PFSK-1 (cell line): ENCODE measurements at regions not wholly inside any gene's neighbourhood (a gene's known extent, or its start where the extent isn't known, plus 50 kb on each side); places are given as distances from the start of the nearest gene placed in this dataset.

Source experiments
- FOXP2 ChIP-seq: optimal IDR thresholded peaks from 2 replicates; pipeline ENCODE3; 2011; ENCODE audit warnings: borderline replicate concordance, control low read depth, inconsistent platforms; ENCODE audit not compliant: insufficient read depth; ENCODE audit errors: extremely low read length, extremely low read depth
- POLR2AphosphoS5 ChIP-seq: IDR thresholded peaks from 2 replicates; pipeline ENCODE4 v1.6.1; 2012; ENCODE audit warnings: low read depth, mild to moderate bottlenecking, control low read depth, low read length, moderate library complexity
- REST ChIP-seq, 2 experiments: IDR thresholded peaks; 2 replicates each; pipeline versions ENCODE4 v1.6.1 to v1.8.0; 2011 to 2012; ENCODE audit warnings: low read depth in 2 of 2, low read length in 2 of 2, control low read depth in 1 of 2, inconsistent platforms in 1 of 2, mild to moderate bottlenecking in 1 of 2, moderate library complexity in 1 of 2; ENCODE audit not compliant: insufficient read depth in 1 of 2
- SIN3A ChIP-seq: IDR thresholded peaks from 2 replicates; pipeline ENCODE4 v1.6.1; 2012; ENCODE audit warnings: mild to moderate bottlenecking, low read length, moderate library complexity, borderline replicate concordance; ENCODE audit not compliant: insufficient read depth
- TAF1 ChIP-seq: IDR thresholded peaks from 2 replicates; pipeline ENCODE4 v1.6.1; 2012; ENCODE audit warnings: low read length, control low read depth, borderline replicate concordance; ENCODE audit not compliant: insufficient read depth

- TF ChIP-seq FOXP2 (no peak), REST (IDR thresholded peaks at IDR 0.05; ENCODE audit: insufficient read depth in 1 of 2, low read depth in 2 of 2, low read length in 2 of 2) (no peak), TAF1 (no peak), POLR2AphosphoS5 (no peak)
These were observed 384.7 kb upstream of the AGA start for GRCh38 chr4:177826973-177827372.

GRCh38 chr4:177841258-177841657, 399.0 kb upstream of the AGA start:
- TF ChIP-seq SIN3A (no peak), TAF1 (no peak), REST (IDR thresholded peaks at IDR 0.05; ENCODE audit: insufficient read depth in 1 of 2, low read depth in 2 of 2, low read length in 2 of 2) (no peak), FOXP2 (no peak), POLR2AphosphoS5 (no peak)

GRCh38 chr4:177853229-177853628, 411.0 kb upstream of the AGA start:
- TF ChIP-seq TAF1 = no peak

DNA sequence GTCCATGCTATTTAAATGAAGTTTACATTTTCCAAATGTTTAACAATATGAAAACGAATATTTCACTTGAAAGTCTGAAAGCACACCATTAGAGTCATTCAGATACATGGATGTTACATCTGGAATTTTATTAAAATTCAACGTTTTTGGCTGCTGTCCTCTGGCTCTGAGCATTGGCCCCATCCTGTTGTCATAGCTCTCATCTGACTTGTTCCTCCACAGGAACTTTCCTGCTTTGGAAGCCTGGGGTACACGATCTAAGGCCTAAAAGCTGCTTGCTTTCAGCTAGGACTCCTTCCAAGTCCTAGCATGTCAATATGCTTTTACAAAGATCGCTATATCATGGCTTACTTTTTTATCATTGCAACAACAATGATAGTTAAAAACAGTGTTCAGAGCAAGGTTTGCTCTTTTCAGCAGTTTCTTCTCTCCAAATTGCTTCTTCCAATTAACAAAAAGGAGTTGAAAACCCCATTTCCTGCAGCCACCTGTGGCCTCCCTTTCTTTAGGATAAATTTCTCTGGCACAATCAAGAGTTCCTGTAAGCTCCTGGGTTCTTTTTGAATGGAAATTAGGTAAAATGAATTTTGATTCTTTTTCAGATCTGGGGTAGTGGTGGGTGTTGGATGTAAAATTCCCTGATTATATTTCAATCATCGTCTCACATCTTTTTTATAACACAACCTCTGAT, 413.4 kb upstream of the AGA start:
- TF ChIP-seq FOXP2 (no peak), POLR2AphosphoS5 (no peak), SIN3A (no peak)

- TF ChIP-seq POLR2AphosphoS5 (no peak), REST (IDR thresholded peaks at IDR 0.05; ENCODE audit: insufficient read depth in 1 of 2, low read depth in 2 of 2, low read length in 2 of 2) (no peak), FOXP2 (no peak), SIN3A (no peak), TAF1 (no peak)
These were observed 417.9 kb upstream of the AGA start for GRCh38 chr4:177860171-177860570.

DNA sequence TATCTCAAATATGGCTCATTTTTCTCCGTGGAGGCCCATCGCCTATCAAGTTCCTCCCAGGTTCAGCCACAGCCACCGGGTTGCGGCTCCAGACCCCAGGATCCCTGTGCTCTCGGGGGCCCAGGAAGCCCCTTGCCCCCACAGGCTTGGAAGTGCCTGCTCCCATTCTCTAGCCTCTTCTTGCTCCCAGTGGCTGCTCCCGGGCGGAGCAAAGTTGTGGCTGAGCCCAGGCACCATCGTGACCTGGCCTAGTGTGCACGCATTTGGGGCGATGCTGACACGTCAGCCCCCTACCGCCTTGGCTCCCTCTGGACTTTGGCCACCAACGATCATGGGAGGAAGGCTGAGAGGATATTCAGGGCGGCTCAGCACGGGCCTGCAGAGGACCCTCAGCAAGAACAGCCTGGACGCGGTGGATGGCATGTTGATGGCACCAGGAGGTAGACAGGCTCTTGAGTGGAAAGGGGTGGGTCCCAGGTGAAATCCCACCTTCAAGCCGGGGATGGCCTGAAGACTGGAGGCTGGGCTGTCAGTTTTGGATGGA, 419.4 kb upstream of the AGA start:
- TF ChIP-seq FOXP2 = no peak
- no peak for TF ChIP-seq POLR2AphosphoS5
- no peak for TF ChIP-seq REST (IDR thresholded peaks at IDR 0.05; ENCODE audit: insufficient read depth in 1 of 2, low read depth in 2 of 2, low read length in 2 of 2)
- no peak for TF ChIP-seq TAF1
- no peak for TF ChIP-seq SIN3A
